Ovary (tissue), 7 donors: ENCODE measurements at regions not wholly inside any gene's neighbourhood (a gene's known extent, or its start where the extent isn't known, plus 50 kb on each side); places are given as distances from the start of the nearest gene placed in this dataset.

Experiments used
- DNase-seq, 5 donors: peaks; one replicate each; pipeline ENCODE4 v3.0.0-alpha.2; 2019 to 2020
- H3K27ac ChIP-seq, 2 donors: fragments of 200-600 bp; one replicate each; pipeline versions ENCODE4 v1.5.1 to v1.8.0; 2019 to 2022
- H3K27me3 ChIP-seq: fragments of 200-600 bp; one replicate; pipeline ENCODE4 v1.8.0; 2022
- H3K36me3 ChIP-seq: fragments of 200-600 bp; sonication (generic); one replicate; pipeline ENCODE4 v1.5.1; 2019
- H3K4me1 ChIP-seq: one replicate; pipeline ENCODE4 v1.8.1; 2013; ENCODE audit warnings: mild to moderate bottlenecking, moderate library complexity; ENCODE audit not compliant: insufficient read depth
- H3K4me3 ChIP-seq: fragments of 200-600 bp; sonication (generic); one replicate; pipeline ENCODE4 v1.5.1; 2017
- H3K9me3 ChIP-seq, 2 donors: fragments of 200-600 bp in 1 of 2; sonication (generic) in 1 of 2; one replicate each; pipeline versions ENCODE4 v1.5.1 to v1.8.1; 2013 to 2019; ENCODE audit warnings: mild to moderate bottlenecking in 1 of 2, moderate library complexity in 1 of 2
- EP300 ChIP-seq: sonication (generic); formaldehyde crosslinking; IDR thresholded peaks from one replicate; pipeline ENCODE4 v1.6.1; 2017; ENCODE audit warnings: antibody characterized with exemption
- POLR2A ChIP-seq: fragments of 450-650 bp; IDR thresholded peaks from one replicate; pipeline ENCODE4 v1.6.1; 2017; ENCODE audit warnings: antibody characterized with exemption, mild to moderate bottlenecking, moderate library complexity
- WGBS, 3 donors: extraction: QIAGEN DNeasy Blood & Tissue Kit in 1 of 3; methylation state at CpG; one replicate each; pipeline versions ENCODE4 v1.1.5 to v1.1.7; 2013 to 2017; 5-methylcytosine and 5-hydroxymethylcytosine counted together
- intact Hi-C, 4 donors: fragments of 100-400 bp; cut with DNase I; formaldehyde crosslinking; loops; one replicate each; pipeline versions ENCODE4 v1.11.0 to v1.15.1; 2022 to 2023
- TF ChIP-seq, protein P1 (sequence below), 3 donors: fragments of 450-650 bp in 2 of 3; fragments of 200-600 bp in 1 of 3; IDR thresholded peaks; one replicate each; pipeline versions ENCODE4 v1.5.1 to v1.8.0; 2016 to 2022; ENCODE audit warnings: antibody characterized with exemption in 3 of 3, mild to moderate bottlenecking in 1 of 3
- donor health status: DM: no; HTN: no; CAD: no; lungs with moderate emphysema.
- donor health status: DM: no; HTN: no; CAD: no.
- donor health status: Bipolar disorder and iron deficiency.
- donor health status: DM: no; HTN: no; CAD: no.
- donor health status: DM: yes; HTN: yes; CAD: no.

- no peak for DNase-seq
- no peak overlapping the region for H3K27ac ChIP-seq
- no peaks in the 10 kb centered on the region for H3K9me3 ChIP-seq
- no peak overlapping the region for H3K4me3 ChIP-seq
- no peaks in the 10 kb centered on the region for H3K27me3 ChIP-seq
- H3K4me1 ChIP-seq, result peaks cover 2% of the 10 kb centered on the region
- TF ChIP-seq POLR2A, result no peak
- no peak for TF ChIP-seq EP300
- TF ChIP-seq, protein P1, sequence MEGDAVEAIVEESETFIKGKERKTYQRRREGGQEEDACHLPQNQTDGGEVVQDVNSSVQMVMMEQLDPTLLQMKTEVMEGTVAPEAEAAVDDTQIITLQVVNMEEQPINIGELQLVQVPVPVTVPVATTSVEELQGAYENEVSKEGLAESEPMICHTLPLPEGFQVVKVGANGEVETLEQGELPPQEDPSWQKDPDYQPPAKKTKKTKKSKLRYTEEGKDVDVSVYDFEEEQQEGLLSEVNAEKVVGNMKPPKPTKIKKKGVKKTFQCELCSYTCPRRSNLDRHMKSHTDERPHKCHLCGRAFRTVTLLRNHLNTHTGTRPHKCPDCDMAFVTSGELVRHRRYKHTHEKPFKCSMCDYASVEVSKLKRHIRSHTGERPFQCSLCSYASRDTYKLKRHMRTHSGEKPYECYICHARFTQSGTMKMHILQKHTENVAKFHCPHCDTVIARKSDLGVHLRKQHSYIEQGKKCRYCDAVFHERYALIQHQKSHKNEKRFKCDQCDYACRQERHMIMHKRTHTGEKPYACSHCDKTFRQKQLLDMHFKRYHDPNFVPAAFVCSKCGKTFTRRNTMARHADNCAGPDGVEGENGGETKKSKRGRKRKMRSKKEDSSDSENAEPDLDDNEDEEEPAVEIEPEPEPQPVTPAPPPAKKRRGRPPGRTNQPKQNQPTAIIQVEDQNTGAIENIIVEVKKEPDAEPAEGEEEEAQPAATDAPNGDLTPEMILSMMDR (IDR thresholded peaks at IDR 0.05), result no peak
- H3K36me3 ChIP-seq, result no peaks in the 10 kb centered on the region
- intact Hi-C loops, result no loop called here
- 88 to 91% (median 91%) methylated on average over 7 of the region's 7 CpGs for WGBS, 3 donors
Observed at GRCh38 chr3:144343777-144344176, 372.2 kb downstream of the DIPK2A start.

DNA sequence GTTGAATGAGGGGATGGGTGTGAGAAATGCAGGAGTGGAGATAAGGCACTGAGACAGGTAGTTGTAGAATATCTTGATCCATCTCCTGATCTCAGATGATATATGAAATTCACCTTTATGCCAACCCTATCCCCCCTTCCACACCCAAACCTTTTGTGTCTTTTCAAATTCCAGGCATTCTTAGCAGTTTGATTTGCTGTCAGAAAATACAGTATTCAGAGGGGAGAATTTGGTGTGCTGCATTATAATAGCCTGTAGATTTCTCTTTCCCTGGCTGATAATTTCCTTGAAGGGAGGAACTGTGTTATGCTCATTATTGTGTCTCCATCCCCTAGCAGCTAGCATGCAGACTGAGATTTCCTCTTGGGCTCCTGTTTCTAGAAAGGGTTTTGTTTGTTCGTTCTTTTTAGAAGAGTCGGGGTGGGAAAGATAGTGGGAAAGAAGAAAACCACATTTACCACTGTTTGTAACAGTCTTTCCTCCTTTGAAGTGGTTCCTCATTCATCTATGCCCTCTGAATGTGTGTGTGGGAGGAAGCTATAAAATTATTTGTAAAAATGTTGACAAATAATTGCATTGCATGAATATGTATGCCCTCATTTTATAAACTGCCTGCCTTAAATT lies 373.4 kb downstream of the DIPK2A start:
- Histone ChIP-seq H3K9me3 (no peaks in the 10 kb centered on the region), H3K27ac (no peak overlapping the region), H3K4me3 (no peak overlapping the region), H3K36me3 (no peaks in the 10 kb centered on the region), H3K27me3 (no peaks in the 10 kb centered on the region), H3K4me1 (peaks cover 2% of the 10 kb centered on the region)
- TF ChIP-seq EP300, result no peak
- TF ChIP-seq, protein P1 (IDR thresholded peaks at IDR 0.05), result no peak
- no peak for TF ChIP-seq POLR2A
- WGBS, 3 donors, result 16 to 30% (median 24%) methylated on average over 2 of the region's 2 CpGs
- no peak for DNase-seq
- intact Hi-C loops, result no loop called here

GRCh38 chr3:144350125-144350524 lies 378.5 kb downstream of the DIPK2A start:
- no peak for DNase-seq
- WGBS, 3 donors, result 94 to 97% (median 95%) methylated on average over 3 of the region's 3 CpGs
- H3K9me3 ChIP-seq, result no peaks in the 10 kb centered on the region
- no peak overlapping the region for H3K27ac ChIP-seq
- H3K4me3 ChIP-seq, result no peak overlapping the region
- intact Hi-C loops, result no loop called here
- no peaks in the 10 kb centered on the region for H3K4me1 ChIP-seq
- no peaks in the 10 kb centered on the region for H3K36me3 ChIP-seq
- no peak for TF ChIP-seq POLR2A
- TF ChIP-seq, protein P1 (IDR thresholded peaks at IDR 0.05), result no peak
- TF ChIP-seq EP300, result no peak
- H3K27me3 ChIP-seq, result no peaks in the 10 kb centered on the region

GRCh38 chr3:144351011-144351410 lies 379.4 kb downstream of the DIPK2A start:
- intact Hi-C loops, result no loop called here
- Histone ChIP-seq H3K27ac (no peak overlapping the region), H3K4me3 (no peak overlapping the region), H3K36me3 (no peaks in the 10 kb centered on the region), H3K4me1 (no peaks in the 10 kb centered on the region), H3K9me3 (no peaks in the 10 kb centered on the region), H3K27me3 (no peaks in the 10 kb centered on the region)
- WGBS, 3 donors, result 38 to 61% (median 47%) methylated on average over 2 of the region's 2 CpGs
- DNase-seq, result no peak
- TF ChIP-seq, protein P1 (IDR thresholded peaks at IDR 0.05), result no peak
- TF ChIP-seq EP300 (no peak), POLR2A (no peak)
